EH (cell line): ENCODE measurements at regions not wholly inside any gene's neighbourhood (a gene's known extent, or its start where the extent isn't known, plus 50 kb on each side); places are given as distances from the start of the nearest gene placed in this dataset.

Experiments
- DNase-seq: peaks from one replicate; pipeline ENCODE4 v3.0.0-alpha.2; 2015; ENCODE audit warnings: low read depth

DNA sequence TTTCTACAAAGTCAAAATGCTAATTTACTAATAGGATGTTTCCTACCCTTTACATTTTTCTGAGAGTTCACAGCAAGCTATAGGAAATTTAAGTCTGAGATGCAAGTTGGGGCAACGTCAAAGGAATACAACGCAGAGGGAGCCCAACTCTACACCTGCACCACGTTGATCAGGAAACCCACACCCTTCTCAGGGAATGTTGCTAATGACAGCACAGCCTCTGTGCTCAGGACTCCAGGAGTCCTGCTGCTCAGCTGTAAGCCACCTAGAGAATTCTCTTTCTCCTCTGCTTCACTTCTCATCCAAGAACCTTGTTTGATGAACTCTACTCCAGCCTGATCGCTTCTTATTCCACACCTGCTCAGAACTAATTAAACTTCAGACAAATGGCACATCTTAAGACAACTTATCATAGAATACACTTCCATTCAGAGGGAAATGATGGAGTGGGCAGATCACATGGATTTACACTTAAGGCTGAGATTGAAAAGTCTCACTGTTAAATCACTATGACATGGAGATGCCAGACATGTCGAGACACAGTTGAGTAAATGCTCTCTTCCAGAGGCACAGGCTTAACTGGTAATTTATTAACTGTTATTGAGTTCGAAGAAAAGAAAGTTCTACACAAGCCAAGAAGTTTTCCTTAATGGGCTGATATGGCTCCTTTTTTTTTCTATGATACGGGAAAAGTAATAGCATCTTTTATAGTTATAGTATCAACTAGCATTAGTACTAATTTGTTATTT is 811.6 kb upstream of the ARGLU1 start:
- DNase-seq, result no peak

DNA sequence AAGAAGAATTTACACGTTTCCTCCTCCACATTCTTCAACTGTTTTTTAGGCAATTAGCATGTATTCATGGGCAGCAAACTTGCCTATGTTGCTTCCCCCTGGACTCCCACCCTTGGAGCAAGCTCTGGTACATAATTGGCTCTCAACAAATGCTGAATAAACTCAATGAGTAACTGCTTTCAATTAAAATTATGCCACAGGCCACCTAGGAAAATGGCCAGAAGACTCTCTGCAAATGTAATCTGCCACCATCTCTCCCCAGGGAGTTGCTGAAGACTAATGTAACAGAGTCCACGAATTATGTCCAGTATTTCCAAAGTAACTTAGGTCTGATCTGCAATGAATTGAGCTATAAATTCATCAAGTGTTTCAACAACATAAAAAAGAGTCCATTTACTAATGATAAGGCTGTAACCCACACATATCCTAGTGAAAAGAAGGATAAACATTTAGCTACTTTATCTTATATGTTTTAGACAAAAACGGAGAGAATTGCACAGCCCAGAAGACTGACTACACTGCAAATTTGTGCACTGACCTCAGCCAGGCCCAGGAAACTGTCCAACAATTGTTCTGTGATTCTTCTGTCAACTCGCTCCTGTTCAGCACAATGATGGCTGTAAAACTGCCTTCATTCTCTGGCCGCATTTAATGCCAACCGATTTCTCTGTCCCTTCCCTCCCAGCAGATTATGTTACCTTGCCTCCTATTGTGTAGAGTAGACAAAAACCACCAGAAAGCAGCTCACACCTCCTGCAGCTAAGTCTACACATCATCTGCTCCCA is 808.6 kb upstream of the ARGLU1 start:
- DNase-seq, result no peak

DNA sequence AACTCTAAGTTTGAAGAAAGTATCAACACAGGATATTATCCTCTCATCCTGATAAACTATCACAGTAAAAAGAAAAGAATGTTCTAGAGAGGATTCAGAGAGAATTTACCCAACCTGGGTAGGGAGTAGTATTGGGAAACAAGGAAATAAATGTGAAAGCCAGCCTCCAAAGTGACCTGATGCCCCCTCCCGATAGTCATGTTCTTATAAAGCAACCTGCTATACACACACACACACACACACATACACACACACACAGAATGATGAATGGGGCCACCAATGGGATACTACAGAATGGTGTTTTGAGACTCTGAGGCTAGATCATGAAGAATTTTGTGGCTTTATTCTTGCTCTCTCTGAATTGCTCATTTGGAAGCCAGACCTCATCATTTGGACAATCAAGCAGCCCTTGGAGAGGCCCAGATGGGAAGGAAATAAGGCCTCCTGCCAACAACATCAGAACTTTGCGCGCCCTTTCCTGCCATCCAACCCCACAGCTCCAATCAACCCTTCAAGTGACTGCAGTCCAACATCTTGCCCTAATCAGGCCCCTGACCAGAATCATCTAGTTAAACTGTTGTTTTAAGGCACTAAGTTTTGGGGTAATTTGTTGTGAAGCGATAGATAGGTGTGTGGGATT is 807.9 kb upstream of the ARGLU1 start:
- DNase-seq, result no peak

DNA sequence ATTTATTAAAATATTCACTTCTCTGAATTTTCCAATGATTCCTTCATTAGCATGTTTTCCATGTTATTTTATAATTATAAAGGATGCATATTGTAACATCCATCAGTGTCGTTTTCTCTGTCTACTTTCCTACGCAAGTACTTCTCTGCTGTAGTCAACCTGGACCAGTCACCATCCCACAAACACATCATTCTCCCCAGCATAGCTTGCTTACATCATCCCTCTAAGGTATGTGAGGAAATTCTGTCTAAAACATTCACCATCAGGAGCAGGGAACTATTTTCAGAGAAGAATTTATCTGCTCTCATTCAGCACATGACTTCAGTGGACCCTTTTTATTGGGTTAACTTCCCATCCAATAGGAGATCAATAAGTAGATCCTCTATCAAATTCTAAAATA is 806.1 kb upstream of the ARGLU1 start:
- no peak for DNase-seq

DNA sequence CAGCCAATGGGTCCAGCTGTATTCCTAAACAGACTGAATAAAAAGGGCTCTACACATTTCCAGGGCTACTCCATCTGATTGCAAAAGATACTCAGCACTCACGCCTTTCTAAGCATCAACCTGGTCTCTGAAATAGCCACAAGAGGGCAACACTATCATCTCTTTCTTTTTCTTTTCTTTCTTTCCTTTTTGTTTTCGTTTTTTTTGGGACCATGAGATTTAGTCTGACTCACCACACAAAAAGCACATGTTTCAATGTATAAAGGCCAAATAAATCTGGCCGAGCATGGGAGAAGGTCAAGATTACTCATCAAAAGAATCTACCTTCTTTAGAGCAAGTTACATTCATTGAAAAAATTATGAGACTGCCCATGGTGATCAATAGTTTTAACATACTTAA is 805.6 kb upstream of the ARGLU1 start:
- no peak for DNase-seq

DNA sequence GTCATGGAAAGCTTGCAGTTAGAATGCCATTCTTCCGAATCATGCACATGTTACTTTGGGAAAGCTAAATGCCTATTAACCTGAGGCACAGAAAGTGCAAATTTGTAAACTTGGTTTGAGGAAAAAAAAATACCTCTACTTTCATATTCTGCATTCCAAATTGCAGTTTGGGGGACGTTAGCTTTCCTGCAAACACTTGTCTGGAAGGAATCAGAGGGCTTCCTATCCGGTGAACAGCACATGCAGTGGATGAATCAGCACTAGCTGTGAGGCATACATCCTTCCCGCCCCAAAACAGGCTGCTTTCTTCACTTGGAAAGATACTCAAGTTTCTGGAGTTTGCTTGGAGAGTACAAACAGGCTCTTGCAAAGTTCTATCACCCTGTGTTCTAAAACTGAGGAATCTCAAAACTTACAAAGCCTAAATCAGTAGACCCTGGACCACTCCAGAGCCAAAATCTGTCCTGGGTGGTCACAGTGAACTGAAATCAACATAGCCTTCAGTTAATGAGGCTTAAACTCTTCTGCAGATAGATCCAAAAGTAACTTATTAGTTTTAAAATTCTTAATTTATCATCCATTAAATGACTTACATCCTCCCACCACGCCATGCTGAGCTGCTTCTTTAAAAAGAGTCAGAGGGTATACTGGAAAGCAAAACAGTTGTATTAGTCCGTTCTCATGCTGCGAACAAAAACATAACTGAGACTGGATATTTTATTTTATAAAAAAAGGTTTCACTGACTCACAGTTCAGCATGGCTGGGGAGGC is 802.3 kb upstream of the ARGLU1 start:
- DNase-seq, result no peak

DNA sequence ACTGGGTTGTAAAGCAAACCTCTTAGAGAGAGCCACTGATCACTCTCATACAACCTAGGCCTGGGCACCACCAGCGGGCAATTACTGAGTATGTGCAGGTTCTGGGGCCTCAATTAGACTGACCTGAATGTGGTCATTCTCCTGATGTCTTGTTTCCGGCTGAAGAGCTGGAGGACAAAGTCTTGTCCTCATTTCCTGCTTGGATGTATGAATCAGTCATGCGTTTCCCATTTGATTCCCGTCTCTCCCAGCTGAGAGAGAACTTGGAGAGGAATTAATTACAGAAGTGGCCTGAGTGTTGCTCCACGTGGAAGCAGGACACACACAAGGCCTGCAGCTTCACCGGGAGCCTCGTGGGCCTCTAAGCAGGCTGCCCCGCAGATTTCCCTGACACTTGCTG is 799.3 kb upstream of the ARGLU1 start:
- DNase-seq, result no peak

DNA sequence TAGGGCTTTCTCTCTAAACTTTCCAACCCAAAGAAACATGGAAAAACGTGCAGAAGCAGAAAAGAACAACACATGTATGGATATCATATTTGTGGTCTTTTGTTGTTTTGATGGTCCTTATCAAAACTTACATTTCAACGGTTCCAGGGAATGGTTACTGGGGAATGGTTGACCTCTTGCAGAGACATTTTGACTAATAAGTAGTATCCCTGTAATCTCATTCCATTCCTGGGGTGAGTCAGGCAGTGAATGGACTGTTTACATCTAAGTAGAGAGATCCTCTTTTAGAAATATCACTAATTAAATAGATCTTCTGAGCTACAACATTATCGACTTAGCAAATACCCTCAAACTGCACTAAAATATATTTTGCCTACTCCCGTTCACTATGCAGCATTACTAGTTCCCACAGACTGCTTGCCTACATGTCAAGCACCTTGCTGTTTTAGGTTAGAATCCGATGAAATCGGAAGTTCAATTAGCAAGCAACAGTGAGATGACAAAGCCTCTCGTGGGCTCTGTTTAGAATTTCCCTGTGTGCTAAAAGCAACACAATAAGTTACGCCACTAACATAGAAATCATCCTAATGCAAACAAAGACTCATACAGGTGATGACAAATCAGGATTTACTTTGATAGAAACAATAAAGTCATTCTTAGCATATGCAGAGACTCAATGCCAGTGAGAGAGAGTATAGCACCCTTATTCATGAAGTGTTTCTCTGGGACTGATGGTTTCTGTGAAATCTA is 797.7 kb upstream of the ARGLU1 start:
- DNase-seq, result no peak

DNA sequence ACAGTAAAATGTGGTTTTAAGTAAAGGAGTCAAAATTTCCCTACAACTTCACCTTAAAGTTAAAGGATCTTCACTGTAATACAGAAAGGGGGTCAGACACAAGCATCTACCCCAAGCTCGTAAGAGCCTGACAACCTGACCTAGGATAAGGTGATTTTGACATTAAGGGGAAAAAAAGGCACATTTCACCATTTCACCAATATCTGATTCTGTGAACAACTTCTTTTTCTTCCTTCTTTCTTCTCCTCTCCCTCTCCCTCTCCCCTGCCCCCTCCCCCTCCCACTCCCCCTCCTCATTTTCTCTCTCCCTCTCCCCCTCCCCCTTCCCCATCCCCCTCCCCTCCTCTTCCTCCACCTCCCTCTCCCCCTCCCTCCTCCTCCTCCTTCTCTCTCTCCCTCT is 796.7 kb upstream of the ARGLU1 start:
- DNase-seq, result no peak

DNA sequence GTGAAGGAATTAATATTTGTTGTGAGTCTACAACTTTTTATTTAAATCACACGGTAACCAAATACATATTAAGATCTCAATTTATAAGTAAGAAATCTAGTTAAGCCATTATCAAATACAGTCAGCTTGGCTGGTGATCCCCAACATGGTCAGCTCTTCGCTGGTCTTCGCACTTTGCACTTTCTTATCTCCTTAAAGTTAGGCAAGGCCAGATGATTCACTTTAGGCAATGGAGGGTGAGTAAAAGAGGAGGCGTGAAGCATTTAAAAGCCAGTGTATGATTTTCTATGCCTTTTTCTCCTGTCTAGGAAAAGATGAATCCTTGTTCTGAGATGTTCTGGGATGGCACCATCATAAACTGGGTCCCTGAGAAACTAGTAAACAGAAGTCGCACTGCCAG is 793.7 kb upstream of the ARGLU1 start:
- DNase-seq, result no peak

DNA sequence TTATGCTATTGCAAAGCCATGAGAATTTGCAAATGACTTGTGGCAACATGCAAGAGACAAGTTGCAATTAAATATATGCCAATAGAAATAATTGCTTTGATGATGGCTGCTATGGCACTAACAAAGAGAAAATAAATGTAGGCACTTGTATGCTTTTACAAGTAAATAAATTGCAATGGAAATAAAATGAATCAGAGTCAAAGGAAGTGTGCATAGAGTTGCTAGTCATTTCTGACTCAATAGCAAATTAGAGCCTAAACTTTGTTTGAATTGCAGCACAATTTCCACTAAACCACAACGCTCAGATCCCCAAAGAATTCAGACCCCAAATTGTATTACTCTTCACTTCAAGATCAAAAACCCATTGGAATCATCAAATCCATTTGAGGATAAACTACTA is 792.1 kb upstream of the ARGLU1 start:
- no peak for DNase-seq

DNA sequence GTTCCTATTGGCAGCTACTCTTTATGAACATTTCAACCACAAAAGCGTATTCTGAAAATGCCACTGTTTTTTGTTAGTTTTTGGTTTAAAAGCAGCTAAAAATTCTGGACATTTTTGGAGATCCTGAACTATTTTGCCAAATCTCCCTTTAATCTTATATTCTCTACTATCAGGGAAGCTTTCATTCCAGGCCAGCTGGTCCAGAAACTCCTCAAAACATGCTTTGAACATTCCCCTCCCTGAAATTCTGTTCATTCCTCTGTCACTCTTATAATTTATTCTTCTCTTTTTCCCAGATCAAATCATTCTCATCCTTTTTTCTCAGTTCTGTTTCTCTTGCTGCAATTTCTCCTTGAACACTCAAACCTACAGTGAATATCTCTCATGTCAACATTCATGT is 790.9 kb upstream of the ARGLU1 start:
- no peak for DNase-seq

DNA sequence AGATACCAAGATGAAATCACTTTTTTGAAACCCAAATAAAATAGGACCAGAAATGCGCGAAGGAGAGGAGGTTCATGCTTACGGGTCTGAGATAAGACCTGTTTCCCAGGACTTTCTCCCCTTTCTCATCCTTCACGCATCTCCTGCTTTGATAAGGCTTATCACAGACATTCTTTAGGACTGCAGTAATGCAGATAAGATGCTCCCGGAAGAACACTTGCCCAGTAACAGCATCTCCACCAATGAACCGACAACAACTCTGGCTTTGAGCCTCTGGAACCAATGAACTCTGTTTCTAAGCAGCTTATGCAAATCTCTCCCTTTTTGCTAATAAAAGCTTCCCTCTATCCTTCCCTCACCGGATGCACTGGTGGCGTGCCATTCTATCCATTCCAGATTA is 783.4 kb upstream of the ARGLU1 start:
- no peak for DNase-seq

DNA sequence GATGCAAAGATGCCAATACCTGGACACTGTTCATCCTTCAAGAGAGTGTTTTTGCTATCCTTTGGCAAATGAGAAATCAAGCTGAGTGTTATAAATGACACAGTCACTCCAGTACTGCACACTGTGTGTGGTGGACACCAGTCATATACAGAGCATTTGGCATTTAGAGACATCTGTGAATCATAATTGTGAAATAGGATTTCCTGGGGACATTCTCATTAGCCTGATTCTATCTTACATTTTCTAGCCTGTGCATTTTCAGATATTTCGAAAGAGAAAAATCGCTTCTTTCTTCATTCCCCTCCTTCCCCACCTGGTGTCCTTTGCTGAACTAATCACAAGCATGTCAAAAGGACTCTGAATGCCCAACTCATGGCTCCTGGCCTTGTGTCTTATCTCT is 781.0 kb upstream of the ARGLU1 start:
- DNase-seq, result no peak

DNA sequence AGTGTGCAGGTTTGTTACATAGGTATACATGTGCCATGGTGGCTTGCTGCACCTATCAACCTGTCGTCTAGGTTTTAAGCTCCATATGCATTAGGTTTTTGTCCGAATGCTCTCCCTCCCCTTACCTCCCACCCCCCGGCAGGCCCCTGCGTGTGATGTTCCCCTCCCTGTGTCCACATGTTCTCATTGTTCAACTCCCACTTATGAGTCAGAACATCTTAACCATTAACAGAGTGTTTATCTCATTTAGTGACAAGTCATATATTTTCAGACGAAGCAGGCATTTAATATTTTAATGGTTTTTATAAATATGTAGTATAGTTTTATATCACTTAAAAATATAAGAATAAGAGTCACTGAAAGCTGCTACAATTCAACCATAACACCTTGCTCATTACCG is 780.5 kb upstream of the ARGLU1 start:
- DNase-seq, result no peak

DNA sequence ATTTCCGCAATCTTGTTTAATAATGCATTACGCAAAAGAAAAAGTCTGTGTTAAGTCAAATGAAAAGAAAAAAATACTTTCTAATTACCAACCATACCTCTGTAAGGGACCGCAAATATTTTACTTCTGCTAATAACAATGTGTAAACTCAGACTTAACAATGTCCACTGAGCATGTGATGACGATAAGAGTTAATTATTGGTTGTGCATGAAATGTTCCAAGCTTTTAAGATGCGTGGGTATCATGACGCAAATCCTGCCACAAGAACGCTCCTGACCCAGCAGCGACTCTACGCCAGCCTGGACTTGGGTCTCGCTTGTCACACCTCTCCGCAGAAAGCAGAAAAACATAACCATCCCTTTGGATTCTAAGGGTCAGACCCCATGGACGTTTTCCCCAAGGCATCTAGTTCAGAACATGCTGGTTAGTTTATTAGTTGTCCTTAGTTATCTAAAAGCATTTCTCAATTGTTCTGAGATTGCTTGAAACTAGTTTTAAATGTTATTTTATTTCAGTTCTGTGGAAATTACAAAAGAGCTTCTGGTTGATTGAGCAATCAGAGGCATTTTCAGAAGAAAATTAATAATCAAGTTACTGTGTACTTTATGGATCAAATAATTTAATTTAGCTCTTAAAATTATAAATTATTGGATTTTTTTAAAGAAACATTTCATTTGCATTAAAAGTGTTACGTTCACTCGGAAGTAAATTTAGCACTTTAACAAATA is 779.9 kb upstream of the ARGLU1 start:
- no peak for DNase-seq

DNA sequence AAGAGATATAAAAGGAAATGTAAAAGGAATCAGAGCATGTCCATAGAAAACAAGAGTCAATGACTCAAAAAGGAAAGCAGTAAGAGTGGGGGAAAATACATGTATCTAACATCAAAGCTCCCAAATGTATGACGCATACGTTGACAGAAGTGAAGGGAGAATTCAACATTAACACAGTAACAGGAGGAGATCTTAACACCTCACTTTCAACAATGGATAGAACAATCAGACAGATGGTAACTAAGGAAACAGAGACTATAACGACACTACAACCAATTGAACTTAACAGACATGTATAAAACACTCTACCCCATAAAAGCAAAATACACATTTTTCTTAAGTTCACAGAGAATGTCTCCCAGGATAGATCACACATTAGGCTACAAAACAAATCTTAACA is 774.8 kb upstream of the ARGLU1 start:
- no peak for DNase-seq

DNA sequence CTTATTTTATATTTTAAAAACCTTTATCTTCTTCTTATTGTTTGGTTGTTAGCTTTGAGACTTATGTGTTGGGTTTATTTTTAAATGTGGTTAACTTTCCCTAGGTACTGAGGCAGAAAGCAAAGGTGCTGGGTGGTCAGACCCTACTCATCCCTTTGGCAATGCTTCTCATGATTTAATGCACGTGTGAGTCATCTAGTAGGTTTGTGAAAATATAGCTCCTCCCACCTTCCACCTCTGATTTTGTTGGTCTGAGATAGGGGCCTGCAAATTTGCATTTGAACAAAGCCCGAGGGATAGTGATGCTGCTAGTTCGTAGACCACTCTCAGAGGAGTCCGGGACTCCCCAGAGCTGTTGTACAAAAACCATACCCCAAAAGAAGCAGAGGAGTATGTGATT is 771.3 kb upstream of the ARGLU1 start:
- no peak for DNase-seq

DNA sequence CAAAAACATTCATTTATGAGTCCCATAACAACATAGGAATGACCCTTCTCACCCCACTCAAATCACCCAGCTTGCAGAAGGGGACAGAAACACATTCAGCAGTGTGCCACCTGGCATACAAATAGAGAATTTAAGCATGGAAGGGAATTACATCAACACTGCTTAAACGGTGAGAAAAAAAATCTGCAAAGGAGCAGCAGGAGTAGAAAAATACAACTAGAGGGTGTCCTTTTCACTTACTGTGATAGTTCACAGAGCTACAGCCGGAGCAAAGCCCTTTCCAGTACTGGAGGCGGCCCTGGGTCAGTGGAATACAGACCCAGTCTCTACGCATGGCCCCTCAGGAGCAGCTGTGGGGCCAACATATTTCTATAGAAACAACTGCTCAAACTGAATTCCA is 764.3 kb upstream of the ARGLU1 start:
- no peak for DNase-seq

DNA sequence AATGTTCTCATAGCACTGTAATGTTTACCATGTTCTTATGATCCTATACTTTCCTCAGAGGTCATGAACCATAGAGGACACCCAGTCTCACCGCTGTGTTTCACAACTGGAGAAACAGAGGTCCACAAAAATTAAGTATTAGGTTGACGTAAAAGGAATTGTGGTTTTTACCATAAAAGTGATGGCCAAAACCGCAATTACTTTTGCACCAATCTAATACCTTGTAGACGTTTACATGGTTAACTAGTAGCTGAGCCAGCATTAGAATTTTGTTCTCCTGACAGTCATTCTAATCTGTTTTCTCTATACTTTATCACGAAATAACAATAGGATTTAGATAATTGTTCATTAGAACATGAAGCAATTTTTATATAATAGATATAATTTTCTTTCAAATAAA is 763.4 kb upstream of the ARGLU1 start:
- no peak for DNase-seq

DNA sequence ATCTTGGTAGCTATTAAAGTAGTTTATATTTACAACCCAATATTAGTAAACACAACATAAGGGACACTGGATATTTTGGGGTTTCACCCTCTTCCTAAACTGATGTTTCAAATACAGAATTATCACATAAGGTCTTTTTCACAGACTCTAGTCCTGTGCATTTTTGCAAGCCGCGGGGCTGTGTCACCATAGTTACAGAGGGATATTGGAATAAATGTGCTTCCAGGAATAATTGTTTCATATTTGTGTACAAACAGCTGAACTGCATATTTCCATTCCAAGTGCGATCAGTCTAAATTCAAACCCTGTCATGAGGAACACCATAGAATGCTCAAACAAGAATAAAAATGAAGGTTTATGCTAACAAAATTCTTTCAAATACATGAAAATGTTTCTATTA is 762.5 kb upstream of the ARGLU1 start:
- no peak for DNase-seq
